ENCODE measurements at regions not wholly inside any gene's neighbourhood (a gene's known extent, or its start where the extent isn't known, plus 50 kb on each side); places are given as distances from the start of the nearest gene placed in this dataset.
"Not testable (repeated sequence)": the region's sequence is repeated elsewhere in the genome, so short reads cannot be mapped to it uniquely, and the experiment has no call there.

DNA sequence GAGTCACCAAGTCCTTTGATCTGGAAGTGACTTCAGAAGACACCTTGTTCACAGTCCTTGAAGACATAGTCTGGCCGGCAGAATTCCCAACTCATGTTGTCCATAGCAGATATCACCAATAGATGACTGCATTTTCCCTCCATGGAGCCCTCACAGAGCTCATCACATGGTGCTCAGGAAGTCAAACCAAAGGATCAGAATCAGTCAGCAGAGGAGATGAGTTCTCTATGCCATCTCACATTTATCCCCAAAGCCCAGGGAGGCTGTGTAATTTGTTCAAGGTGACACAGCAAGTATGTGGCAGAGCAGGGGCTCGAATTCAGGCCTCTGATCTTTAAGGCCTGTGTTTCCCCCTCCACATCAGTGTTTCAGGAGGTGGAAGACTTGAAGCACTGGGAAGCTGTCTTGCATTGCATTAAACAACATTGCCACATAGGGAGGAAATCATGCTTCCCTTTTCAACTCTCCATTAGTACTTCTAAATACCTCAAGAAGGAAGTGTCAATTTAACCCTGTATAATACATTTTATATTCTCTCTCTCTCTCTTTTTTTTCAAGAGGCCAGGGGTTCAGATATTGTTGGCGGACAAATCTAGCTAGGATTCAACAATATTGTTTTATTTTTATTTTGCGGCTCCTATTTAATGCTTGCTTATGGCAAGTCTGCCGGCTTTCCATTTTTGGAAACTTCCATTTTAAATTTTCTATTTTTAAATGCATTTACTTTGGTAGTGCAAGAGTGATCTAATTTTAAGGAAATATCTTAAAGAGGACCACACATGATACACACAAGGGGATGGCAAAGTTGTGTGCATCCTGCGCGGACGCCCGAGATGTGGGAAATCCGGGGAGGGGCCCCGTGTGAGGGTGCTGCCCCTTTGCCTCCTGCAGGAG, 61.9 kb downstream of the NPIPB5 start:
- not testable (repeated sequence) for H2AFZ ChIP-seq (ENCODE audit: low read depth); H3K9ac ChIP-seq; H3K4me2 ChIP-seq; H3K27me3 ChIP-seq (ENCODE audit: insufficient read depth, low read depth); H3K4me1 ChIP-seq (ENCODE audit: low read depth, poor library complexity, severe bottlenecking); H3K27ac ChIP-seq; H4K20me1 ChIP-seq (ENCODE audit: insufficient read depth); H3K79me2 ChIP-seq (ENCODE audit: insufficient read depth, low read depth); H3K4me3 ChIP-seq (IDR thresholded peaks at IDR 0.05; ENCODE audit: insufficient read depth, low read depth, low read length); H3K36me3 ChIP-seq (ENCODE audit: insufficient read depth)

DNA sequence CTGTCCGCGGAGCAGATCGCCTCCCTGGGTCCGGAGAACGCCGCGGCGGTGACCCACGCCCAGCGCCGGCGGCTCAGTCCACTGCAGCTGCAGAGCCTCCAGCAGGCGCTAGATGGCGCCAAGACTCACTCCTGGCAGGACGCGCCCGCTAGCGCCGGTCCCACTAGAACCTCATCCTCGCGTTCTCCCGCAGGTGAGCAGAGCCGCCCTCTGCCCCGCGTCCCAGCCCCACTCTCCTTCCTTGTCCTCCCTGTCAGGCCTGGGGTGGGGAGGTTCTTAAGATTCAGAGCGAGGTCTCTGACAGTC, 62.5 kb downstream of the NPIPB5 start:
- H3K4me2 ChIP-seq; H3K27ac ChIP-seq; H3K9ac ChIP-seq; H3K79me2 ChIP-seq (ENCODE audit: insufficient read depth, low read depth); H3K4me3 ChIP-seq (IDR thresholded peaks at IDR 0.05; ENCODE audit: insufficient read depth, low read depth, low read length); H3K36me3 ChIP-seq (ENCODE audit: insufficient read depth); H4K20me1 ChIP-seq (ENCODE audit: insufficient read depth); H2AFZ ChIP-seq (ENCODE audit: low read depth); H3K4me1 ChIP-seq (ENCODE audit: low read depth, poor library complexity, severe bottlenecking); H3K27me3 ChIP-seq (ENCODE audit: insufficient read depth, low read depth): not testable (repeated sequence)

DNA sequence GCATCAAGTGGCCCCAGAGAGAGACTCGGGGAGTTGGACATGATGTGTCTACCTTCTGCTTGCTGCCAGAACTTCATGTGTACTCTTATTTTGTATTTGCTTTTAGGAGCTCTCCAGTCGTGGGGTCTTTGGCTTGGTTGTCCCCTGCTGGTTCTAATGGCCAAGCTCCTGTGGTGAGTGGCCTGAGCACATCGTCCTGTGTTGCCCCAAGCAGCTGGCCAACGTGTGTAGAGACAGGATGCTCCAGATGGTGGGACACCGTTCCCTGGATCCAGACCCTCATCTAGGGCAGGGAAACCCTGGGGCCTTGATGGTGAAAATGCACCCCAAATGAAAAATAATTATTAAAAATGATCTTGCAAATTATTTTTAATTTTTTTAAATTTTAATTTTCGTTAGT, 65.8 kb downstream of the NPIPB5 start:
- not testable (repeated sequence) for H3K27ac ChIP-seq; H3K4me2 ChIP-seq; H3K27me3 ChIP-seq (ENCODE audit: insufficient read depth, low read depth); H3K4me1 ChIP-seq (ENCODE audit: low read depth, poor library complexity, severe bottlenecking); H3K9ac ChIP-seq; H4K20me1 ChIP-seq (ENCODE audit: insufficient read depth); H2AFZ ChIP-seq (ENCODE audit: low read depth); H3K36me3 ChIP-seq (ENCODE audit: insufficient read depth); H3K4me3 ChIP-seq (IDR thresholded peaks at IDR 0.05; ENCODE audit: insufficient read depth, low read depth, low read length); H3K79me2 ChIP-seq (ENCODE audit: insufficient read depth, low read depth)

DNA sequence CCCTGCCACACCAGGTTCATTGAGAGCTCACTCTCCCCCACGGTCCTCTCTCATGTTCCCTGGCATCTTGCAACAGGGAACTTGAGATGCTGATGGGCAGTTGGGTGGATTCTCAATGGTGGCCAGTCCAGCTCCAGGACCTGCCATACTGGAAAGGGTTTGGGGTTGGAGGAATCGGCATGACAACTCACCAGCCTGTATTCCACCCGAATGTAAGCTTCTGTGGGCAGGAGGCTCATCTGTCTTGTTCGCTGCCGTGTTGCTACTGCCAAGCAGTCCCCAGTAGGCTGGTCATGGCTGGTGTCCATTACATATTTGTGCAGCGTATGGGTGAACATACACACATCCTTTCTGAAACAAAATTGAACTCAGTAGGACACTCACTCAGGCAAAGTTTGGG, 72.5 kb downstream of the NPIPB5 start:
- H3K79me2 ChIP-seq (ENCODE audit: insufficient read depth, low read depth); H2AFZ ChIP-seq (ENCODE audit: low read depth); H3K4me3 ChIP-seq (IDR thresholded peaks at IDR 0.05; ENCODE audit: insufficient read depth, low read depth, low read length); H4K20me1 ChIP-seq (ENCODE audit: insufficient read depth); H3K4me2 ChIP-seq; H3K9ac ChIP-seq; H3K27me3 ChIP-seq (ENCODE audit: insufficient read depth, low read depth); H3K4me1 ChIP-seq (ENCODE audit: low read depth, poor library complexity, severe bottlenecking); H3K36me3 ChIP-seq (ENCODE audit: insufficient read depth); H3K27ac ChIP-seq: not testable (repeated sequence)

DNA sequence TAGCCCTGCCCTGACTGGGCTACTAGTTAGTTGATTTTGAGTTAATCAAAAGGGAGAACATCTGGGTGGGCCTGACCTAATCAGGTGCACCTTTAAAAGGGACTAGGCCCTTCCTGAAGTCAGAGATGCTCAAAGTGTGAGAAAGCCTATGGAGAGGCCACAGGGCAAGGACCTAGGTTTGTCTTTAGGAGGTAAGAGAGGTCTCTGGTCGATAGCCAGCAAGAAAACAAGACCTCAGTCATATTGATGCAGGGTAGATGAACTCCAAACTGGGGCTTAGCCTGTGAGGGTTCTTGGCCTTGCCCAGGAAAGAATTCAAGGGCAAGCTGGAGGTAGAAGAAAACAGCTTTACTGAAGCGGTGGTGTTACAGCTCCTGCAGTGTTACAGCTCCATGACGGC, 73.8 kb downstream of the NPIPB5 start:
- H3K4me3 ChIP-seq (IDR thresholded peaks at IDR 0.05; ENCODE audit: insufficient read depth, low read depth, low read length); H3K27me3 ChIP-seq (ENCODE audit: insufficient read depth, low read depth); H2AFZ ChIP-seq (ENCODE audit: low read depth); H3K9ac ChIP-seq; H4K20me1 ChIP-seq (ENCODE audit: insufficient read depth); H3K4me1 ChIP-seq (ENCODE audit: low read depth, poor library complexity, severe bottlenecking); H3K27ac ChIP-seq; H3K79me2 ChIP-seq (ENCODE audit: insufficient read depth, low read depth); H3K36me3 ChIP-seq (ENCODE audit: insufficient read depth); H3K4me2 ChIP-seq: not testable (repeated sequence)

DNA sequence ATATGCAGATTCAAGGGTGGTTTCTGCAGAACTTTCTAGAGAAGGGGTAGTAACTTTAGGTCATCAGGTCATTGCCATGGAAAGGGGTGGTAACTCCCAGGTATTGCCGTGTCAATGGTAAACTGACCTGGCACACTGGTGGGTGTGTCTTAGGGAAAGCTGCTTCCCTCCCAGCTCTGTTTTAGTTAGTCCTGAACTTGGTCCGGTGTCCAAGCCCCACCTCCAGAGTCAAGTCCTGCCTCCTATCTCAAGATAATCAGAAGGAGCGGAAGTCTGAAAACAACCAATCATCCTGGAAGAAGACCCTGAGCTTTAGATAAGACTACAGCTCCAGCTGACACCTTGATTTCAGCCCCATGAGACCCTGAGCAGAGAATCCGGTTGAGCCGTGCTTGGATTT, 74.2 kb downstream of the NPIPB5 start:
- not testable (repeated sequence) for H3K4me2 ChIP-seq; H2AFZ ChIP-seq (ENCODE audit: low read depth); H3K27ac ChIP-seq; H3K4me3 ChIP-seq (IDR thresholded peaks at IDR 0.05; ENCODE audit: insufficient read depth, low read depth, low read length); H3K9ac ChIP-seq; H3K36me3 ChIP-seq (ENCODE audit: insufficient read depth); H3K4me1 ChIP-seq (ENCODE audit: low read depth, poor library complexity, severe bottlenecking); H3K27me3 ChIP-seq (ENCODE audit: insufficient read depth, low read depth); H4K20me1 ChIP-seq (ENCODE audit: insufficient read depth); H3K79me2 ChIP-seq (ENCODE audit: insufficient read depth, low read depth)

DNA sequence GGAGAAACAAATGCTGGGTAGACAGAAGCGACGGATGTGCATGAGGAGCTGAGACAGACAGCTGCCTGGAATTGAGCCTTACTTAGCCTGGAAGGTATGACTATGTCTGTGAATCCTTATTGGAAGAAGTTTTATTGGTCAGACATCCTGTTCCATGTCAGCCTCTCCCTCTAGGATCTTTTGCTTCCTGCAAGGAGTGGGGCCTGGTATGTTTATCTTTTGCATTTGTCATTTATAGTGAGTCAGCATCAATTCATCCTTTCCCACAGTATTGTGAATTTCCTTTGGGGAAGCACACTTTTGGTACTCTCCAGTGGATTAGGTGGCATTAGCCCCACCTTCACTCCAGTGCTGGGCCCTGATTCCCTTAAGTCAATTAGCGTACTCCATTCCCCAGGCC, 74.7 kb downstream of the NPIPB5 start:
- not testable (repeated sequence) for H3K79me2 ChIP-seq (ENCODE audit: insufficient read depth, low read depth); H3K4me1 ChIP-seq (ENCODE audit: low read depth, poor library complexity, severe bottlenecking); H3K4me3 ChIP-seq (IDR thresholded peaks at IDR 0.05; ENCODE audit: insufficient read depth, low read depth, low read length); H3K27ac ChIP-seq; H3K36me3 ChIP-seq (ENCODE audit: insufficient read depth); H2AFZ ChIP-seq (ENCODE audit: low read depth); H3K4me2 ChIP-seq; H4K20me1 ChIP-seq (ENCODE audit: insufficient read depth); H3K27me3 ChIP-seq (ENCODE audit: insufficient read depth, low read depth); H3K9ac ChIP-seq

DNA sequence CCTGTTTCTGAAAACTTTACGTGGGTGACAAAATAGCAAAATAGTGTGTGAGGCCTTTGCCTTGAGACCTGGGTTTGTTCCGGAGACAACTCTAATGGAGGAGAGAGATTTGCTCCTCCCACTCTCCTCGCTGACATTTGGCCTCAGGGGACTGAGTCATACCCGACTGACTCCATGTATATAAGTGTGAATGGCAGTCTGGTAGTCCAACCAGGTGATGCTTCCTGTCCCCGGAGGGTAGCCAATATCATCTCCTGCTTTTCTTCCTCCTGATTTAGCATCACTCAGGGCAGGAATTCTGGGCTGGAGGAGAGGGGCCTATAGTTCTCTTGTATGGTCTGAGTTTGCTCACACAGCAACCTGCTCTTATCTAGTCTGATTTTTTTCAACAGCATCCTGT, 76.0 kb downstream of the NPIPB5 start:
- H2AFZ ChIP-seq (ENCODE audit: low read depth); H3K36me3 ChIP-seq (ENCODE audit: insufficient read depth); H3K4me3 ChIP-seq (IDR thresholded peaks at IDR 0.05; ENCODE audit: insufficient read depth, low read depth, low read length); H3K4me1 ChIP-seq (ENCODE audit: low read depth, poor library complexity, severe bottlenecking); H4K20me1 ChIP-seq (ENCODE audit: insufficient read depth); H3K27me3 ChIP-seq (ENCODE audit: insufficient read depth, low read depth); H3K79me2 ChIP-seq (ENCODE audit: insufficient read depth, low read depth); H3K9ac ChIP-seq; H3K4me2 ChIP-seq; H3K27ac ChIP-seq: not testable (repeated sequence)

DNA sequence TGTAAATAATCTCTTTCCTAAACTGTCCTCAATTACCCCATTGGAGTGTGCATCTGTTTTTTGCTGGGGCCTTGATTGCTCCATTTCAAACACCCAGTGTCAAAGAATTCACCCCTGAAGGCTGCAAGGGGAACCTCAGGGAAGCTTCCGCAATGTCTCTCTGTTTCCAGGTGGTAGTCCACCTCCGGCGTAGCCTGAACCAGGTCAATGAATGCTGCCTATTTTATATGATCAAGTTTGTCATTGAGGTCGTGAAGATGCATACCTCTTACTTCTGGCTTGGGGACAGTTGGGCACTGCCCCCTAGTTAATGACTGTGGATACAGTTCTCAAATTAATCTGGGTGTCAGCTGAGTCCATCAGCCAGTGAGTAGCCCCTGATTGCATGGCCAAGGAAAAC, 79.1 kb downstream of the NPIPB5 start:
- H3K9ac ChIP-seq; H3K36me3 ChIP-seq (ENCODE audit: insufficient read depth); H3K4me2 ChIP-seq; H3K4me1 ChIP-seq (ENCODE audit: low read depth, poor library complexity, severe bottlenecking); H3K27ac ChIP-seq; H3K27me3 ChIP-seq (ENCODE audit: insufficient read depth, low read depth); H2AFZ ChIP-seq (ENCODE audit: low read depth); H3K79me2 ChIP-seq (ENCODE audit: insufficient read depth, low read depth); H3K4me3 ChIP-seq (IDR thresholded peaks at IDR 0.05; ENCODE audit: insufficient read depth, low read depth, low read length); H4K20me1 ChIP-seq (ENCODE audit: insufficient read depth): not testable (repeated sequence)

DNA sequence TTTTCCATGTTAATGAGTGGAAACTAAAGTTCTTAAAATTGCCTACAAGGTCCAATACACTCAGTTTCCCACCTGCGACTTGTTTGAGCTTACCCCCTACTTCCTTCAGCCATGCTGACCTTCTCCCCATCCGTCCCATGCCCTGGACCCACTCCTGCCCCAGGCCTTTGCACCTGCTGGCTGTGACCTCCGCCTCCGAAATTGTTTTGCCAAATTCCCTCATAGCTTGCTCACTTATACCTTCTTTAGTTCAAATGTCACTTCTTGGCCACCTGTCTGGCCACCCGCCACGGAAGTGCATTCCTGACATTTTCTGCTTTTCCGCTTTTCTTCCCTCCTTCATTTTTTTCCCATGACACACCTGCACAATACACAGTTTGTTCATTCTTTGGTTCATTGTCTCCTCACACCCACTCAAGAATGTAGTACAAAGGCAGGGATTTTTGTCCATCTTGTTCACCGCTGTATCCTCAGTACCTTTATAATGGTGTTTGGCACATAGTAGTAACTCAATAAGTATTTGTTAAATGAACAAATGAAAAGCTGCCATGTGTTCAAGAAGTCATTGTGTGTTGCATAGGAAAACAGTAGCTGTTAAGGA, 85.9 kb downstream of the NPIPB5 start:
- H2AFZ ChIP-seq (ENCODE audit: low read depth); H3K4me2 ChIP-seq; H3K4me3 ChIP-seq (IDR thresholded peaks at IDR 0.05; ENCODE audit: insufficient read depth, low read depth, low read length); H3K27me3 ChIP-seq (ENCODE audit: insufficient read depth, low read depth); H3K79me2 ChIP-seq (ENCODE audit: insufficient read depth, low read depth); H3K36me3 ChIP-seq (ENCODE audit: insufficient read depth); H3K4me1 ChIP-seq (ENCODE audit: low read depth, poor library complexity, severe bottlenecking); H3K9ac ChIP-seq; H4K20me1 ChIP-seq (ENCODE audit: insufficient read depth); H3K27ac ChIP-seq: not testable (repeated sequence)

All from KMS-11 (cell line).